ENCODE measurements at regions not wholly inside any gene's neighbourhood (a gene's known extent, or its start where the extent isn't known, plus 50 kb on each side); places are given as distances from the start of the nearest gene placed in this dataset.

DNA sequence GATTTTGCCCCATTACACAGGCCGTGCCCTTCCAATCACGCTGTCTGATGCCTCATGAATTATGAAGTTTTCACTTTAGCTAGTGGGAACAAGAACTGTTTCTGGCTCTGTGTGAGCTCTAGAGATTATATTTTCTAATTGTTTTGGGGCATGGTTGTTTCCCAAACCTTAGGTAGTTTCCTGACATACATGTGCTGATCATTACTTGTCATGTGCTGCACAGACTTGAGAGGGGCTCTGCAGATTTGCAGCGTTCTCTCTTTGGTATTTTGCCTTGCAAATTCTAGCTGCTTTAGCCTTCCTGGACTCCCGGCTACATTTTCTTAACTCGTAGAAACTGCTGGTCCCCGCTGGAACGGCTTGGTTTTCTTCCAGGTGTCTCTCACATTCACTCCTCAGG is 142.1 kb upstream of the IVNS1ABP start:
- H3K9me2 ChIP-seq (replicated peaks; ENCODE audit: insufficient read depth, low read length): no peaks in the 10 kb centered on the region
- DNase-seq: no peak
- no peaks in the 10 kb centered on the region for H3K4me1 ChIP-seq (ENCODE audit: low read length)
- H3K4me3 ChIP-seq (ENCODE audit: low read length): no peak overlapping the region
- no peak overlapping the region for H2AFZ ChIP-seq (ENCODE audit: low read length)
- H3K9ac ChIP-seq (ENCODE audit: low read length): no peak overlapping the region
- H3K27ac ChIP-seq (ENCODE audit: low read length): no peak overlapping the region
- no peak overlapping the region for H3K4me2 ChIP-seq (ENCODE audit: low read depth, low read length)
- H3F3A ChIP-seq (ENCODE audit: insufficient read depth, low read length): no peaks in the 10 kb centered on the region
- H3K79me2 ChIP-seq (ENCODE audit: low read length): no peaks in the 10 kb centered on the region
- H3K36me3 ChIP-seq (replicated peaks; ENCODE audit: insufficient read depth, low read length): no peaks in the 10 kb centered on the region
- TF ChIP-seq EZH2phosphoT487 (IDR thresholded peaks at IDR 0.05; ENCODE audit: low read length): no peak
- TF ChIP-seq, protein P1, sequence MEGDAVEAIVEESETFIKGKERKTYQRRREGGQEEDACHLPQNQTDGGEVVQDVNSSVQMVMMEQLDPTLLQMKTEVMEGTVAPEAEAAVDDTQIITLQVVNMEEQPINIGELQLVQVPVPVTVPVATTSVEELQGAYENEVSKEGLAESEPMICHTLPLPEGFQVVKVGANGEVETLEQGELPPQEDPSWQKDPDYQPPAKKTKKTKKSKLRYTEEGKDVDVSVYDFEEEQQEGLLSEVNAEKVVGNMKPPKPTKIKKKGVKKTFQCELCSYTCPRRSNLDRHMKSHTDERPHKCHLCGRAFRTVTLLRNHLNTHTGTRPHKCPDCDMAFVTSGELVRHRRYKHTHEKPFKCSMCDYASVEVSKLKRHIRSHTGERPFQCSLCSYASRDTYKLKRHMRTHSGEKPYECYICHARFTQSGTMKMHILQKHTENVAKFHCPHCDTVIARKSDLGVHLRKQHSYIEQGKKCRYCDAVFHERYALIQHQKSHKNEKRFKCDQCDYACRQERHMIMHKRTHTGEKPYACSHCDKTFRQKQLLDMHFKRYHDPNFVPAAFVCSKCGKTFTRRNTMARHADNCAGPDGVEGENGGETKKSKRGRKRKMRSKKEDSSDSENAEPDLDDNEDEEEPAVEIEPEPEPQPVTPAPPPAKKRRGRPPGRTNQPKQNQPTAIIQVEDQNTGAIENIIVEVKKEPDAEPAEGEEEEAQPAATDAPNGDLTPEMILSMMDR (IDR thresholded peaks at IDR 0.05; ENCODE audit: low read length): no peak
- no peak for TF ChIP-seq EZH2 (optimal IDR thresholded peaks at IDR 0.05; ENCODE audit: low read depth, low read length)
- H3K9me3 ChIP-seq (replicated peaks; ENCODE audit: insufficient read depth, low read length): no peaks in the 10 kb centered on the region
- H4K20me1 ChIP-seq (ENCODE audit: insufficient read depth, low read length): no peaks in the 10 kb centered on the region
- H3K27me3 ChIP-seq (replicated peaks; ENCODE audit: insufficient read depth, low read length): no peaks in the 10 kb centered on the region

DNA sequence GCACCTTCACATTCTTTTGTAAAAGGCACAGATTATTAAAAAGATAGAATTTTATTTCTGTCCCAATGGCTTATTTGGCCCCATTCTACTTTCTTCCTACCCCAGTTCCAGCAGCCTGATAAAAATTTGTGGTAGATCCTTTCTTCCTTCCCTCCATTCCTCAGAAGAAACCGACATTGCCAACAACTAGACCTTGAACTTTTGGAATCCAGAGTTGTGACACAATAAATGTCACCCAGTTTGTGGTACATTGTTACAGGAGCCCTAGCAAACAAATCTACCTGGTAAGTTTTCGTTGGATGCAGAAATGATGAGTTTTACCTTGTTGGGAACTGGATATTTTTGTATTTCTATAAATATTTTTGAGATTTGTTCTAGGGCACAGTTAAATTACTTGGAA is 141.6 kb upstream of the IVNS1ABP start:
- no peak for DNase-seq
- H3K4me1 ChIP-seq (ENCODE audit: low read length): no peaks in the 10 kb centered on the region
- H4K20me1 ChIP-seq (ENCODE audit: insufficient read depth, low read length): no peaks in the 10 kb centered on the region
- no peak overlapping the region for H3K9ac ChIP-seq (ENCODE audit: low read length)
- no peaks in the 10 kb centered on the region for H3K27me3 ChIP-seq (replicated peaks; ENCODE audit: insufficient read depth, low read length)
- no peaks in the 10 kb centered on the region for H3K79me2 ChIP-seq (ENCODE audit: low read length)
- no peak overlapping the region for H3K27ac ChIP-seq (ENCODE audit: low read length)
- H3K9me3 ChIP-seq (replicated peaks; ENCODE audit: insufficient read depth, low read length): no peaks in the 10 kb centered on the region
- no peaks in the 10 kb centered on the region for H3F3A ChIP-seq (ENCODE audit: insufficient read depth, low read length)
- H3K9me2 ChIP-seq (replicated peaks; ENCODE audit: insufficient read depth, low read length): no peaks in the 10 kb centered on the region
- no peaks in the 10 kb centered on the region for H3K36me3 ChIP-seq (replicated peaks; ENCODE audit: insufficient read depth, low read length)
- H2AFZ ChIP-seq (ENCODE audit: low read length): no peak overlapping the region
- no peak overlapping the region for H3K4me3 ChIP-seq (ENCODE audit: low read length)
- TF ChIP-seq, protein P1 (IDR thresholded peaks at IDR 0.05; ENCODE audit: low read length): no peak
- no peak for TF ChIP-seq EZH2phosphoT487 (IDR thresholded peaks at IDR 0.05; ENCODE audit: low read length)
- TF ChIP-seq EZH2 (optimal IDR thresholded peaks at IDR 0.05; ENCODE audit: low read depth, low read length): no peak
- no peak overlapping the region for H3K4me2 ChIP-seq (ENCODE audit: low read depth, low read length)

- H3K4me3 ChIP-seq (ENCODE audit: low read length): no peak overlapping the region
- H4K20me1 ChIP-seq (ENCODE audit: insufficient read depth, low read length): no peaks in the 10 kb centered on the region
- H3K36me3 ChIP-seq (replicated peaks; ENCODE audit: insufficient read depth, low read length): no peaks in the 10 kb centered on the region
- H3K27me3 ChIP-seq (replicated peaks; ENCODE audit: insufficient read depth, low read length): no peaks in the 10 kb centered on the region
- no peak for DNase-seq
- no peak overlapping the region for H2AFZ ChIP-seq (ENCODE audit: low read length)
- H3K9ac ChIP-seq (ENCODE audit: low read length): no peak overlapping the region
- H3K4me1 ChIP-seq (ENCODE audit: low read length): no peaks in the 10 kb centered on the region
- no peak overlapping the region for H3K4me2 ChIP-seq (ENCODE audit: low read depth, low read length)
- no peaks in the 10 kb centered on the region for H3K9me2 ChIP-seq (replicated peaks; ENCODE audit: insufficient read depth, low read length)
- no peaks in the 10 kb centered on the region for H3K9me3 ChIP-seq (replicated peaks; ENCODE audit: insufficient read depth, low read length)
- TF ChIP-seq, protein P1 (IDR thresholded peaks at IDR 0.05; ENCODE audit: low read length): no peak
- TF ChIP-seq EZH2phosphoT487 (IDR thresholded peaks at IDR 0.05; ENCODE audit: low read length) (no peak), EZH2 (optimal IDR thresholded peaks at IDR 0.05; ENCODE audit: low read depth, low read length) (no peak)
- no peak overlapping the region for H3K27ac ChIP-seq (ENCODE audit: low read length)
- H3K79me2 ChIP-seq (ENCODE audit: low read length): no peaks in the 10 kb centered on the region
- no peaks in the 10 kb centered on the region for H3F3A ChIP-seq (ENCODE audit: insufficient read depth, low read length)
Observed at GRCh38 chr1:185453496-185454192, 136.6 kb upstream of the IVNS1ABP start.
